Endothelial cell of umbilical vein (primary cell): ENCODE measurements at regions not wholly inside any gene's neighbourhood (a gene's known extent, or its start where the extent isn't known, plus 50 kb on each side); places are given as distances from the start of the nearest gene placed in this dataset.

ENCODE experiments used
- CTCF ChIP-seq, 2 donors: IDR thresholded peaks; 1 replicate in 1 of 2; 2 replicates in 1 of 2; pipeline ENCODE4 v1.5.1; 2011; ENCODE audit warnings: low read length in 2 of 2, mild to moderate bottlenecking in 2 of 2, moderate library complexity in 2 of 2, control low read depth in 1 of 2, inconsistent platforms in 1 of 2, low read depth in 1 of 2; ENCODE audit not compliant: insufficient read depth in 1 of 2; ENCODE audit errors: extremely low read depth in 1 of 2
- EZH2 ChIP-seq: IDR thresholded peaks from 2 replicates; pipeline ENCODE4 v1.6.1; 2012; ENCODE audit warnings: borderline replicate concordance, low read depth, mild to moderate bottlenecking, moderate library complexity, low read length, inconsistent platforms; ENCODE audit not compliant: severe bottlenecking
- MAX ChIP-seq: IDR thresholded peaks from 2 replicates; pipeline ENCODE4 v1.6.1; 2011; ENCODE audit not compliant: insufficient read depth, insufficient read length
- POLR2A ChIP-seq: IDR thresholded peaks from 2 replicates; pipeline ENCODE4 v1.6.1; 2012; ENCODE audit warnings: low read depth, mild to moderate bottlenecking, control low read depth, low read length

GRCh38 chr15:36479200-36479896 is 100.1 kb upstream of the CDIN1 start:
- TF ChIP-seq POLR2A (no peak), CTCF (IDR thresholded peaks at IDR 0.05; ENCODE audit: extremely low read depth in 1 of 2, insufficient read depth in 1 of 2, low read depth in 1 of 2, low read length in 2 of 2) (no peak), EZH2 (no peak), MAX (no peak)
